ENCODE measurements at regions not wholly inside any gene's neighbourhood (a gene's known extent, or its start where the extent isn't known, plus 50 kb on each side); places are given as distances from the start of the nearest gene placed in this dataset.
"Not testable (repeated sequence)": the region's sequence is repeated elsewhere in the genome, so short reads cannot be mapped to it uniquely, and the experiment has no call there.

DNA sequence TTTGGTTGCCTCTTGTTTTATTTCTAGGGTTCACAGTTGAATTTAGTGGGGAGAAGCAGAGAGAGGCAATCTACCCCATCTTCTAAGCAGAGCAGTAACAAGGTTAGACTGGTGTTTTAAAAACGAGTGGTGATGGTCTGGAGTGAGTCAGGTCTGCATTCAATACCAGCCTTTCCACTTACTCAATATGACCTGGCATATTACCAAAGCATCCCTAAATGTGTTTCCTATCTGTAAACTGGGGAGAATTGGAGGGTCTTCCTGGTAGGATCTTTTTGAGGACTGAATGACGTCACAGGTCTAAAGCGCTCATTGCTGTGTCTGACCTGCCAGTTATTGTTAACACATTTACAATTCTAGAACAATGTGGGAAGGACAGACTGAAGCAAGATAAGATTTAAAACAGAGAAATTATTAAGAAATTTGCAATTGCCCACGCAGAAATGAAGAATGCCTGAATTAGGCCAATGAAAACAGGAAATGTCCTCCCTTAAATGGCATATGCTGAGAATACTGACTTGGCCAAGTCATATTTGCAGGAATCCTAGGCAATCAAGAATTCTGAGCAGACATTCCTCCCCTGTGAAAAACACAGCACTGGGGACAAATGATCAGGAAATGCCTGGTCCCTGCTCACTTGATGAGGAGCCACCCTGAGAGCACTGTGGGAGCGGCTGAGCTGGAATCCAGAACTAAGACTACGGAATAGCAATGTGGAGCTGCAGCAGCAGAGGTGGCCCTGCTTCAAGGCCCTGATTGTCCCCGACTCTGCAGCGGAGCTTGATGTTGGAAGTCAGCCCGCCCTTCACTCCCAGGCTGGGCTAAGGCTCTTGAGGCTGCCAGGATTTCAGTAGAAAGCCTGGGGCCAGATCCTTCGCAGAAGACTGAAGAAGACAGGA, 184.5 kb upstream of the CXCL12 start:
- no peak for DNase-seq

- DNase-seq, result no peak
Measured at GRCh38 chr10:44571701-44572100, 186.8 kb upstream of the CXCL12 start.

GRCh38 chr10:44572146-44572545, 187.2 kb upstream of the CXCL12 start:
- no peak for DNase-seq

GRCh38 chr10:44573821-44574220, 188.9 kb upstream of the CXCL12 start:
- DNase-seq, result no peak

DNA sequence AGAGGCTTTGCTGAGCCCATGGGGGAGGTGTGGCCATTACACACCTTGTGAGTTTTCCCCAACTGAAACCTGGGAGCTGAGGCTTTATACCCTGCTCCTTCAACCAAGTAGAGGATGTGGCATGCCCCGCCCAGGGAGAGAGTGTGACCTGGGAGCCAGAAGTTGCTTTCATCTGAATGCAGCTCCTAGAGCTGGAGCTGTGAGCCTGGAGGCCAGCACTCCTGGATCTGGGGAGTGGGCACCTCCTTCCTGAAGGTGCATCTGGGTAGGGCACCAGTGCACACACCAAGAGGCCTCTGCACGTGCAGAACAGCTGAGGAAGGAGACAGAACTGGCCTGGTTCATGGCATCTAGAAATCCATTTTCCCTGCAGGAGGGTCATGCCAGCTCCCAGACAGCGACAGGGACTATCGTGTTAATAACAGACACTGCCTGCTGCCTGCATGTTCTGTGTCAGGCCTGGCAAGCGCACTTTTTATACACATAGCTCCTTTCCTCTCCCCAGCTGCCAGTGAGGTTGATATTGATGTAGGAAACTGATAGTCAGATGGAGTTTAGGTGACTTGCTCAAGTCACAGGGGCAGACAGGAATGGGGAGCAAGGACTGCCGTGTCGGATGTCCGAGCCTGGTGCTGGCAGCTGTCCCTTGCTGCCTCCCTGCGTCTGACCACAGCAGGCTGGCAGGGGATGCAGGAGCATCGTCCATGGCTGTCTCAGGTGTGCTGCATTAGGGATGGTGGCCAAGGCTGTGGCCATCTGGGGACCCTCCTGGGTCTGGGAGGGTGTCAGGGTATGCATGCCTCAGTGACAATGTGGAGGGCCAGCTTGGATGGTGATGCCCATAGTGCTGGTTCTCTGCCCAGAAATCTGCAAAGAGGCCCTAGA, 189.9 kb upstream of the CXCL12 start:
- DNase-seq, result no peak

- no peak for DNase-seq
Measured at GRCh38 chr10:44575601-44576380, 190.9 kb upstream of the CXCL12 start.

DNA sequence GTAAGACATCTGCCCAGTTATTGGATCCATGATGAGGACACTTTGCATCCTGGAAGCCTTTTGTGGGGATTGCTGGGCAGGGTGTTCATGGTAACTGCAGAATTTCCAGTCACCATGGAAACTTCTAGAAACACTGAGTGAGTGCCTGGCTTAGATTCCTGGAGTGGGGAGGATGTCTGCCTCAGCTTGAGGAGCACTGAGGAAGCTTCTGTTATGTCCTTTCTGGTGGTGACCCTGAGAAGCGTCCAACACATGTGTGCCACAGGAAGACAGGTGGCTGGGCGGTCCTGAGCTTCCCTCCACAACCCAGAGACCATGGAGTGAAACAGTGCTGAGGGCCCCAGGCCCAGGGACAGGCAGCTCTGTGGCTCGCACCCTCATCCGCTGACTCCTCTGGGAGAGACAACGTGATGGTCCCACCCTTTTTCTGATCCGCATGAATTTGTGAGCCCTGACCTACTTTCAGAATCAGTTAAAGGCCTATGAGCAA, 191.8 kb upstream of the CXCL12 start:
- DNase-seq, result peak; percentile 60

GRCh38 chr10:44577533-44577932, 192.6 kb upstream of the CXCL12 start:
- no peak for DNase-seq

DNA sequence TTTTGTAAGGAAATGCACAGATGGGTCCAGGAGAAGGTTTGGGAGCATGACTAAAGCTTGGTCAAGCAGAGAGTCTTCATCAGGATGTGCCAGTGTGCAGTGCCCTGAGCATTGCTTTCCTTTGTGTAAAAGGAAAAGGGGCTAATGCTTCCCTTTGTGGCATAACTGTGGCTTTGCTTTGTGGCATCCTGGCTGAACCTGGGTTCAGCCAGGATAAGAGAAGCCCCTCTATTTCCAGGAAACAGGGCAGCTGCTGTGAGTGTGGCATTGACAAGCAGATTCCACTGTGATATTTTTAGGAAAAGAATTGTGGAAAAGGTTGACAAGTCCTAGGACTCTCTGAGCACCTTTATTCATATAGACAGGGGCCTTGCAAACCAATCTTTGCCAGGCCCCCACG, 193.4 kb upstream of the CXCL12 start:
- no peak for DNase-seq

DNA sequence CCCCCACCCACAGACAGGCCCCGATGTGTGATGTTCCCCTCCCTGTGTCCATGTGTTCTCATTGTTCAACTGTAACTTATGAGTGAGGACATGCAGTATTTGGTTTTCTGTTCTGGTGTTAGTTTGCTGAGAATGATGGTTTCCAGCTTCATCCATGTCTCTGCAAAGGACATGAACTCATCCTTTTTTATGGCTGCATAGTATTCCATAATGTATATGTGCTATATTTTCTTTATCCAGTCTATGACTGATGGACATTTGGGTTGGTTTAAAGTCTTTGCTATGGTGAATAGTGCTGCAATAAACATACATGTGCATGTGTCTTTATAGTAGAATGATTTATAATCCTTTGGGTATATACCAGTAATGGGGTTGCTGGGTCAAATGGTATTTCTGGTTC, 194.1 kb upstream of the CXCL12 start:
- not testable (repeated sequence) for DNase-seq

GRCh38 chr10:44581996-44582395, 197.1 kb upstream of the CXCL12 start:
- no peak for DNase-seq

DNA sequence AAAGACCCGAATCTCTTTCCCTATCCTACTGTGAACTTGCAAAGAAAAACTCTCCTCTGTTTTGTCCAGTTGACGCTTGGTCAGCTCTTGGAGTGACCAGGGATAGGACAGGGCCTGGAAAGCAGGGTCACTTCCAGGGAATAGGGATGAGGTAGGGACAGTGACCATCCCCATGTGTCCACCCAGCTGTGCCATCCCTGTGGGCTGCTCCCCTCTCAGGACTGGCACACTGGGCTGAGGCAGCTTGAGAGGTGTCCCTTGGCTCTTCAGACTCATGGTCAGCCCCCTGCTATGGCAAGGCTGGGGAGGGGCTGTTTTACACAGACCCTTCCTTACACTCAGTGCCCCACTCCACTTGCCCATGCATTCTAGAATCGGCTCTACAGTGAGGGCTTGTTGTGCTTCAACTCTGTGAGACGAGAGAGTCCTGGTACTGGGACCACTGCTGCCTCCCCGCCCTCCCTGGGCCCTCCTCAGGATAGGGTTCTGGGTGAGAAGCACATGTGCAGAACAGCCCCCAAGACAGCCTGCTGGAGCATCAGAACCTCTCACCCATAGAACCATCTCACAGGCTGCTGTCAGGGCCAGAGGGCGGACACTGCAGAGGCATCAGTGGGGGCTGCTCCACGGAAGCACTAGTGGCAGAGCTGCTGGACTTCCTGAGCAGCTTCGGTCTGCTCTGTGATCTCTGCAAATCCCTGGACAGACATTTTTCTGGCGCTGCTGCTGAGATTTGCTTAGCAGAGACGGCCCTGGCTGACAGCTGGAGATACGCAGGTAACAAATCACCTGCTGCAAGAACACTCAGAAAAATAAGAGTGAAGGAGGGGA, 202.8 kb upstream of the CXCL12 start:
- no peak for DNase-seq

DNA sequence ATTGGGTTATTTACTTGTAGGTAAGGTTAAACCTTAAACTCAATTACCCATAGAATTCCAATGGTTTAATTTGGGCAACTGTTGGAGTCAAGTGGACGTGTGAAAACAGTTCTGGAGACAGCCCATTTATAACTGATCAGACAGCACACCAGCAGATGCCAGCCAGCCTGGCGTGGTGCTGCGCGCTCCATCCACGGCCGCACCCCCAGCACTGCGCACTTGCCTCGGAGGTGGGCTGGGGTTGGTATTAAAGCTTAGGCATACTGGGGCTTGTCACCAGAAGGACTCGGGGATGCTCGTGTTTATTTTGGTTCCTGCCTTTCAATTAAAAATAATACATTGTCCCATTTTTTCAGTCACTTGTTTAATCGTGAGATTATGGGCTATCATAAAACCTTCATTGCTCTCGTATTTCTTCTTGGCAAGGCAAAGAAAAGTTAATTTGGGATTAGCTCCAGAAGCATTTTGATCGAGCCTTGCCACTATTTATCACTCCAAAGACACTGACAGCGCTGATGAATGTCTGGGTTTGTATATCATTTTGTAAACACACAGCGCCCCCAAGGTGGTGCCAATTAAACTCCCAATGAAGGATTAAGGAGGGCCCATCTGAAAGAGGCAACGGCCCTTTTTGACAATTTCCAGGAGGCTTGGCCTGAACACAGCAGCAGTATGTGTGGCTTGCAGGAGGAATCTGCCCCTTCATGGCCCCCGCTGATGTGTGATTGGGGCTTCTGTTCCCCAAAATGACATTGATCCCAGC, 204.5 kb upstream of the CXCL12 start:
- no peak for DNase-seq

- no peak for DNase-seq
Measured at GRCh38 chr10:44589944-44590449, 205.1 kb upstream of the CXCL12 start.

DNA sequence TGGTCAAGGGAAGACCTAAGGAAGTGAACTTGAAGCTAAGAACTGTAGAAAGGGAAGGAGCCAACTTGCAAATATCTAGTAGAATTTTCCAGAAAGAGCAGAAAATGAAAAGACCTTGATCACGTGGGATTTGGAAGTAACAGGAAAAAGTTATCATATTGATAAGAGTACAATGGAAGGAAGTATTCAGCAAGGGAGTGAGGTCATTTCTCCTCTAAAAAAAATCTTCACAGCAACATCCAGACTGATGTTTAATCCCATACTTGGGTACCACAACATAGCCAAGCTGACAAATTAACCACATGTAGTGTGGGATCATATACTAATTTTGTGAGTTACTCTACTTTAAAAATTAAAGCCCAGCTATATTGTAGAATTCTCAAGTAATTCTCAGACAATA, 207.0 kb upstream of the CXCL12 start:
- DNase-seq, result no peak

GRCh38 chr10:44593952-44594351, 209.1 kb upstream of the CXCL12 start:
- DNase-seq, result no peak

DNA sequence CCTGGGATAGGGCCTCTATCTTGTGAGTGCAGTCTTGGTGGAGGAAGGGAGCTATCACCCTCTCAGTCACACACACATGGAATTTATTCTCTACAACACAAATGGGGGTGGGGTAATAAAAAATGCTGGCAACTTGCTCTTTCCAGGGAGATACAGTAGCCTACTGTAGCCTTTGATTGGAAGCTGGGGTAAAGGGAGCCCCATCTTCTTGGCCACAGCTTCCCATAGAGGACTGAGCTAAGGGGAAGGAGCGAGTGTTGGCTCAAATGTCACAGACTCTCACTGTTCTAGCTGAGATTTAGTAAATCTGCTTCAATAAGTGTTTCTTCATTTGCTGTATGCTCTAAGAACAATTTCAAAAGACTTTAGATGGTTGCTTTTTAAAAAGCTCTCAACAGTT, 222.2 kb upstream of the CXCL12 start:
- DNase-seq, result no peak

DNA sequence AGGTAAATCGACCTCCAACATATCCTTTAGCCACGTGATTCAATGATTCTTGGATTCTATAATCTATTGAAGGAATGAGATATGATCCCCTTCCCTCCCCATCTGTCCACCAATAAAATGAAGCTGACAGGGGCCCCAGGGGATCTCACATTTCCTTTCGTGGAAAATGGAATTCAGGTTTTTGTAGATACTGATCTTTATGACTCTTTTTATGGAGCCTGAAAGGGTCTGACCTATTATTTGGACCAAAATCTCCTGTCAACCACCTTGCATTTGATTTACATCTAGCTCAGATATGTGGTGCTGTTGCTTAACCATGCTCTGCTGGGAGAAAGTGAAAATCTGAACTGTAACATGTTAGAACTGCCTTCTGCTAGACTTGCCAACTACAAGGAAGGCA, 234.0 kb upstream of the CXCL12 start:
- no peak for DNase-seq

GRCh38 chr10:44619521-44619920, 234.6 kb upstream of the CXCL12 start:
- no peak for DNase-seq

DNA sequence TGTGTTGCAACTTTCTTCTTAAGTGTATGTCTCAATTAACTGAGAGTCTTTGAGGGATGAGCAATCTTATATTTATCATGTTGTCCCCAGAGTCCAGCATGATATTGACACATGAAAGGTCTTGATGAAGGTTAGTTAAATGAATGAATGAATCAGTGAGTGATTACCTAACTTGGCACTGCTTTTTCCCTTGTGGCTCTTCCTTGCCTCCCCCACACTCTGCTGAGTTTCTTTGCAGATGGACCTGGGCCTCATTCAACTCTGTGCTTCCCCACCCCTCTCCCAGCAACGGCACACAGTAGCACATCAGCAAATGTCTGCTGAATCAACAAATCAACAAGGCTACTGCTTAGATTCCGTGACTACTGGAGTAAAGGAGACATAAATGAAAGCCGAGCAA, 235.1 kb upstream of the CXCL12 start:
- no peak for DNase-seq
